Activated CD8-positive, alpha-beta T cell treated with anti-CD3 and anti-CD28 coated beads for 36 hours (primary cell): ENCODE measurements at regions not wholly inside any gene's neighbourhood (a gene's known extent, or its start where the extent isn't known, plus 50 kb on each side); places are given as distances from the start of the nearest gene placed in this dataset.
A peak's percentile ranks its signal among the peaks of the same experiment; 100 is the strongest.

Source experiments
- ATAC-seq: fragments of 200-7000 bp; cut with Tn5 transposase; one replicate; pipeline ENCODE4 v1.10.0; 2021; ENCODE audit warnings: mild to moderate bottlenecking, moderate library complexity
- CTCF ChIA-PET: fragments of 350-600 bp; sonication (Branson Sonifier 250); formaldehyde crosslinking; loops from one replicate; lab custom pipeline; 2021; ENCODE audit warnings: antibody characterized with exemption; lab: Charles Lee
- POLR2A ChIA-PET: fragments of 350-600 bp; sonication (Branson Sonifier 250); formaldehyde crosslinking; loops from one replicate; lab custom pipeline; 2021; ENCODE audit warnings: antibody characterized with exemption; lab: Charles Lee
- DNase-seq: peaks from one replicate; pipeline ENCODE4 v3.0.0-alpha.2; 2020
- H3K27ac Mint-ChIP-seq: one replicate; pipeline ENCODE4 v1.8.0; 2021; ENCODE audit warnings: mild to moderate bottlenecking, mixed read lengths
- H3K27me3 Mint-ChIP-seq: one replicate; pipeline ENCODE4 v1.8.0; 2021; ENCODE audit warnings: mixed read lengths
- H3K36me3 Mint-ChIP-seq: one replicate; pipeline ENCODE4 v1.8.0; 2021; ENCODE audit warnings: low read depth, mixed read lengths
- H3K4me1 Mint-ChIP-seq: one replicate; pipeline ENCODE4 v1.8.0; 2021; ENCODE audit warnings: low read depth, mixed read lengths
- H3K4me3 Mint-ChIP-seq: one replicate; pipeline ENCODE4 v1.8.0; 2021; ENCODE audit warnings: mild to moderate bottlenecking, moderate library complexity, mixed read lengths
- H3K9me3 Mint-ChIP-seq: one replicate; pipeline ENCODE4 v1.8.0; 2021; ENCODE audit warnings: mixed read lengths
- CTCF ChIP-seq: fragments of 200-600 bp; IDR thresholded peaks from one replicate; pipeline ENCODE4 v1.8.0; 2022; ENCODE audit warnings: antibody characterized with exemption, mild to moderate bottlenecking
- intact Hi-C: fragments of 100-400 bp; cut with micrococcal nuclease; formaldehyde crosslinking; loops from one replicate; pipeline ENCODE4 v1.10.0; 2022

DNA sequence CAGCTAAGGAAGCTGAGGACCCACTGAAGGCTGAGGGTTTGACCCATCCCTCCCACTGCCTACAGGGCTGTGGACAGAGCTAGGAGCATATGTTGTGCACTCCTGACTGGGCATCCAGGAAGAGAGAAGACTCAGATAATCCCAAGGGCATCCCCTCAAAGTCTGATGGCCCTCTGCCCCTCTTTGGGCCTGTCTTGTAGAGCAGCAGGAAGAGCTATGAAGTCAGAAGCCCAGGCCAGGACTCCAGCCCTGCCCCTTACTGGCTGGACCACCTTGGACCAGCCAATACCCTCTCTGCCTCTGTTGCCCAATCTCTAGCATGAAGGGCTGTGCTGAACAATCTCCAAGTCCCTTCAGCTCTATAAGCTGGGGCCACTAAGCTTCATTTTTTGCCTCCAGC, 210.8 kb downstream of the RPLP1 start:
- TF ChIP-seq CTCF, result no peak
- Mint-ChIP-seq H3K27me3 (peaks cover under 1% of the 10 kb centered on the region), H3K36me3 (no peaks in the 10 kb centered on the region), H3K4me3 (no peak overlapping the region), H3K27ac (no peak overlapping the region), H3K4me1 (peaks cover 28% of the 10 kb centered on the region), H3K9me3 (no peaks in the 10 kb centered on the region)
- DNase-seq (no peak), ATAC-seq (no peak)
- intact Hi-C loops, result no loop called here
- ChIA-PET CTCF (interaction anchor here (1.0 kb wide), 1 partner anchor 11 kb away, joined by 3 read pairs; no protein-coding TSS in a partner anchor), POLR2A (no interaction called here)

DNA sequence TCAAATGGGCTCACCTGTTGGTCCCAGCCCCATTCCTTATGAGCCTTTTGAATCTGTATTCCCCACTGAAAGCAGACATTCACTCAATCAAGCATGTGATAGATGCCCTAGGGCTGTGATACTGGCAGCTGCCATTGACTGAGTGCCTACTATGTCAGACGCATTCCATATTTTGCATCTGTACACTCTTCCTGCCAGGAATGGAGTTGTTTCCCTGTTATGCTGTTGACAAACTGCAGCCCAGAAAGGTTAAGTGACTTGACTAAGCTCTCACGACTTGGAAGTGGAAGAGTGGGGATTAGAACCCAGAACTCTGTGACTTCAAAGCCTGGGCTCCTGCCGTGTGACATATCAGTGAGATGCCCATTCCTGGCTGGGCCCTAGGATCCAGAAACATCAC, 211.4 kb downstream of the RPLP1 start:
- Mint-ChIP-seq H3K27ac (no peak overlapping the region), H3K36me3 (no peaks in the 10 kb centered on the region), H3K4me3 (no peak overlapping the region), H3K9me3 (no peaks in the 10 kb centered on the region), H3K4me1 (peaks cover 33% of the 10 kb centered on the region), H3K27me3 (no peaks in the 10 kb centered on the region)
- ATAC-seq, result no peak
- no peak for DNase-seq
- intact Hi-C loops, result no loop called here
- CTCF ChIA-PET, result interaction anchor here (1.0 kb wide), 1 partner anchor 12 kb away, joined by 3 read pairs; no protein-coding TSS in a partner anchor
- TF ChIP-seq CTCF, result no peak
- POLR2A ChIA-PET, result no interaction called here

DNA sequence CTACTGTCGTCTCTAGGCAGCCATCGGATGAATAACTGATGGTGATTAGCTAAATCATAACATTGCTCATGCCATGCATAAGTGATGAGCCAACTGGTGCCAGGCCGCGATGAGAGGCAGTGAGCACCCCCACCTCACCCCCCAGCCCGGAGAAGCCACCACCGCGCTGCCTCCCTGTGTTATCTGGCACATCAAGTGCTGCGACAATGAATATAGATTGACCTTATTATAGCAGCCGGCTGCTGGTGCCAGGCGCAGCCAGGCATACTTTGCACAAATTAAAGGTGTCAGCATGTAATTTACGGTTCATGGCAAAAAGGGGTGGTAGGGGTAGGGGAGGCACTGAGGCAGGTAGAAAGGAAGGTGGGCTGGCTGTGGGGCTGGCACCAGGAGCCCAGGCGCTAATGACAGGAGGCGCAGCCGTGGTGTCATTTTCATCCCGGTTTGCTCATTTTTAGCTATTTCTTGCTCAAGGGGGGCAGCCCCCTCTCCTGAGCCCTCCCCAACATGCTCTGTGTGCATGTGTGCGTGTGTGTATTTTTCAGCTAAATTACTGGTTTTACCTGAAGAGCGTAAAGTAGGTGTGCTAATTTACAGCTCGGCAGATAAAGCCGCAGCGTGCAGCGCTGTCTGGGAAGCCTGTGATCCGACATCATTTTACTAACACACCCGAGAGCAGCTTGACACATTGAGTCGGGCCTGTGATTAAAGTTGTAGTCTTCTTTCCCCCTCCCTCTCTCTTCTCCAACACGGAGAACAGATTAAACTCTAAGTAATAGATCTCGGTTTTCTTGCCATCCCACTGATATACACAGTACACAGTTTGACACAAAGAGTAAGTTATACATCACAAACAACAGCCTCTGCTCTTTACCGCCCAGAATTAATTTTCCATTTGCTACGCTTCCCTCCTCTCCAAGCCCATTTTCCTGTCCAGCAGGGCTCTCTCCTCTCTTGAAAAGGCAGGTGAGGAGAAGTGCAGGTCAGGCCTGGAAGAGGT, 212.3 kb downstream of the RPLP1 start:
- Mint-ChIP-seq H3K27ac (peak overlapping the region; percentile 68), H3K9me3 (no peaks in the 10 kb centered on the region), H3K36me3 (no peaks in the 10 kb centered on the region), H3K4me1 (peaks cover 41% of the 10 kb centered on the region), H3K4me3 (no peak overlapping the region), H3K27me3 (no peaks in the 10 kb centered on the region)
- ChIA-PET CTCF (interaction anchor here (1.2 kb wide), 1 partner anchor 59 kb away, joined by 3 read pairs; no protein-coding TSS in a partner anchor), POLR2A (no interaction called here)
- no peak for TF ChIP-seq CTCF
- DNase-seq, result no peak
- ATAC-seq, result no peak
- intact Hi-C loops, result no loop called here

- ChIA-PET POLR2A (no interaction called here), CTCF (interaction anchor here (0.6 to 1.2 kb wide), 2 partner anchors 15 to 58 kb away, joined by 3 read pairs; no protein-coding TSS in a partner anchor)
- no peaks in the 10 kb centered on the region for H3K9me3 Mint-ChIP-seq
- intact Hi-C loops, result no loop called here
- H3K27ac Mint-ChIP-seq, result peak overlapping the region; percentile 68
- DNase-seq, result peak; percentile 44
- H3K4me3 Mint-ChIP-seq, result no peak overlapping the region
- ATAC-seq, result no peak
- no peaks in the 10 kb centered on the region for H3K27me3 Mint-ChIP-seq
- H3K4me1 Mint-ChIP-seq, result peaks cover 45% of the 10 kb centered on the region
- no peaks in the 10 kb centered on the region for H3K36me3 Mint-ChIP-seq
- TF ChIP-seq CTCF, result no peak
Measured at GRCh38 chr15:69665641-69666111, 213.1 kb downstream of the RPLP1 start.
